Myocyte (in vitro differentiated cells): ENCODE measurements at regions not wholly inside any gene's neighbourhood (a gene's known extent, or its start where the extent isn't known, plus 50 kb on each side); places are given as distances from the start of the nearest gene placed in this dataset.

Experiments
- DNase-seq: peaks from one replicate; pipeline ENCODE4 v3.0.0-alpha.2; 2012; ENCODE audit warnings: low read depth

GRCh38 chr7:156230576-156230975 lies 410.0 kb upstream of the RNF32 start:
- no peak for DNase-seq

- DNase-seq = no peak
These were observed 412.6 kb upstream of the SHH start for GRCh38 chr7:156224833-156225225.

GRCh38 chr7:156223935-156224832 lies 411.9 kb upstream of the SHH start:
- DNase-seq = no peak

- no peak for DNase-seq
These were observed 410.3 kb upstream of the SHH start for GRCh38 chr7:156222611-156223010.

GRCh38 chr7:156222151-156222550 lies 409.9 kb upstream of the SHH start:
- DNase-seq = no peak

- DNase-seq = no peak
These were observed 408.4 kb upstream of the SHH start for GRCh38 chr7:156220701-156221100.

- DNase-seq = no peak
These were observed 407.9 kb upstream of the SHH start for GRCh38 chr7:156220078-156220605.

GRCh38 chr7:156219307-156220077 lies 407.2 kb upstream of the SHH start:
- DNase-seq = no peak

- no peak for DNase-seq
These were observed 406.5 kb upstream of the SHH start for GRCh38 chr7:156218544-156219306.

GRCh38 chr7:156217803-156218202 lies 405.5 kb upstream of the SHH start:
- DNase-seq = no peak

- DNase-seq = no peak
These were observed 396.8 kb upstream of the SHH start for GRCh38 chr7:156209087-156209486.

GRCh38 chr7:156207306-156207705 lies 395.0 kb upstream of the SHH start:
- DNase-seq = no peak

- DNase-seq = no peak
These were observed 393.9 kb upstream of the SHH start for GRCh38 chr7:156206174-156206573.

GRCh38 chr7:156204820-156205219 lies 392.6 kb upstream of the SHH start:
- DNase-seq = no peak

GRCh38 chr7:156203923-156204322 lies 391.7 kb upstream of the SHH start:
- DNase-seq = no peak

- no peak for DNase-seq
These were observed 386.0 kb upstream of the SHH start for GRCh38 chr7:156198277-156198676.

GRCh38 chr7:156196649-156197048 lies 384.4 kb upstream of the SHH start:
- no peak for DNase-seq

GRCh38 chr7:156195276-156195675 lies 383.0 kb upstream of the SHH start:
- no peak for DNase-seq

GRCh38 chr7:156194813-156195212 lies 382.6 kb upstream of the SHH start:
- no peak for DNase-seq

- DNase-seq = no peak
These were observed 380.7 kb upstream of the SHH start for GRCh38 chr7:156192921-156193320.

GRCh38 chr7:156191090-156191489 lies 378.8 kb upstream of the SHH start:
- DNase-seq = no peak

- no peak for DNase-seq
These were observed 372.8 kb upstream of the SHH start for GRCh38 chr7:156185076-156185475.
